GM23248 (cell line): ENCODE measurements at regions not wholly inside any gene's neighbourhood (a gene's known extent, or its start where the extent isn't known, plus 50 kb on each side); places are given as distances from the start of the nearest gene placed in this dataset.

Source experiments
- DNase-seq: peaks from one replicate; pipeline ENCODE4 v3.0.0-alpha.2; 2015
- H2AFZ ChIP-seq: fragments of 200-600 bp; sonication (generic); 2 replicates; pipeline ENCODE4 v1.6.1; 2016; ENCODE audit warnings: antibody characterized with exemption
- H3F3A ChIP-seq: fragments of 200-600 bp; sonication (generic); 2 replicates; pipeline ENCODE4 v1.6.1; 2016; ENCODE audit warnings: mild to moderate bottlenecking, antibody characterized with exemption, mixed run types; ENCODE audit not compliant: insufficient read depth
- H3K27ac ChIP-seq: fragments of 200-600 bp; sonication (generic); 2 replicates; pipeline ENCODE4 v1.5.1; 2016; ENCODE audit warnings: mild to moderate bottlenecking
- H3K27me3 ChIP-seq: fragments of 200-600 bp; sonication (generic); replicated peaks from 2 replicates; pipeline ENCODE4 v1.6.1; 2016; ENCODE audit warnings: mild to moderate bottlenecking; ENCODE audit not compliant: insufficient read depth
- H3K36me3 ChIP-seq: fragments of 200-600 bp; sonication (generic); 2 replicates; pipeline ENCODE4 v1.6.1; 2016; ENCODE audit warnings: low read depth, mild to moderate bottlenecking
- H3K4me1 ChIP-seq: fragments of 200-600 bp; sonication (generic); 2 replicates; pipeline ENCODE4 v1.6.1; 2016; ENCODE audit warnings: mild to moderate bottlenecking; ENCODE audit not compliant: insufficient read depth
- H3K4me2 ChIP-seq: fragments of 200-600 bp; sonication (generic); one replicate; pipeline ENCODE4 v1.6.1; 2016; ENCODE audit warnings: mild to moderate bottlenecking; ENCODE audit not compliant: unreplicated experiment
- H3K4me3 ChIP-seq: fragments of 200-600 bp; sonication (generic); 2 replicates; pipeline ENCODE4 v1.5.1; 2016; ENCODE audit warnings: mild to moderate bottlenecking
- H3K79me2 ChIP-seq: fragments of 200-600 bp; sonication (generic); 2 replicates; pipeline ENCODE4 v1.6.1; 2016; ENCODE audit warnings: mild to moderate bottlenecking; ENCODE audit not compliant: insufficient read depth
- H3K9ac ChIP-seq: fragments of 200-600 bp; sonication (generic); 2 replicates; pipeline ENCODE4 v1.6.1; 2016; ENCODE audit warnings: mild to moderate bottlenecking
- H3K9me2 ChIP-seq: fragments of 200-600 bp; sonication (generic); 2 replicates; pipeline ENCODE4 v1.6.1; 2016; ENCODE audit warnings: mixed run types, mild to moderate bottlenecking, moderate library complexity; ENCODE audit not compliant: insufficient read depth
- H3K9me3 ChIP-seq: fragments of 200-600 bp; sonication (generic); one replicate; pipeline ENCODE4 v1.6.1; 2017; ENCODE audit warnings: low read depth
- H4K20me1 ChIP-seq: fragments of 200-600 bp; sonication (generic); 2 replicates; pipeline ENCODE4 v1.6.0; 2016; ENCODE audit not compliant: insufficient read depth
- EZH2 ChIP-seq: fragments of 200-600 bp; sonication (generic); IDR thresholded peaks from 2 replicates; pipeline ENCODE4 v1.6.1; 2018; ENCODE audit warnings: antibody characterized with exemption, mild to moderate bottlenecking; ENCODE audit not compliant: insufficient read depth, poor library complexity, severe bottlenecking
- EZH2phosphoT487 ChIP-seq: fragments of 200-600 bp; sonication (generic); IDR thresholded peaks from 2 replicates; pipeline ENCODE4 v1.6.1; 2018; ENCODE audit warnings: antibody characterized with exemption, moderate library complexity, mild to moderate bottlenecking, low read depth; ENCODE audit not compliant: insufficient read depth
- WGBS, 2 experiments: methylation state at CpG; one replicate each; pipeline ENCODE4 v1.1.6; 2015 to 2017; ENCODE audit warnings: low lambda C conversion rate in 2 of 2, low coverage in 1 of 2; ENCODE audit errors: missing lambda C conversion rate in 2 of 2; 5-methylcytosine and 5-hydroxymethylcytosine counted together
- in situ Hi-C: fragments of 300-500 bp; cut with MboI; formaldehyde crosslinking; loops from 2 replicates; pipeline ENCODE4 v1.15.0; 2020

GRCh38 chr1:194730304-194730703 is 1543.9 kb upstream of the B3GALT2 start:
- in situ Hi-C loops, result no loop called here
- WGBS, 2 experiments, result 13 to 14% methylated on average over 3 of the region's 3 CpGs
- DNase-seq, result no peak
- Histone ChIP-seq H3K27me3 (no peaks in the 10 kb centered on the region), H2AFZ (no peak overlapping the region), H3K4me2 (no peak overlapping the region), H3K4me3 (no peak overlapping the region), H3K4me1 (no peaks in the 10 kb centered on the region), H3K36me3 (no peaks in the 10 kb centered on the region), H3F3A (no peaks in the 10 kb centered on the region), H3K9me2 (no peaks in the 10 kb centered on the region), H4K20me1 (no peaks in the 10 kb centered on the region), H3K9me3 (no peaks in the 10 kb centered on the region), H3K79me2 (no peaks in the 10 kb centered on the region), H3K27ac (no peak overlapping the region), H3K9ac (no peak overlapping the region)
- TF ChIP-seq EZH2 (no peak), EZH2phosphoT487 (no peak)

GRCh38 chr1:194723067-194723466 is 1536.7 kb upstream of the B3GALT2 start:
- H3K4me2 ChIP-seq, result no peak overlapping the region
- H3K9me2 ChIP-seq, result no peaks in the 10 kb centered on the region
- no peaks in the 10 kb centered on the region for H3K9me3 ChIP-seq
- no peak overlapping the region for H3K4me3 ChIP-seq
- peak; percentile 2 for DNase-seq
- no peak overlapping the region for H3K9ac ChIP-seq
- no peaks in the 10 kb centered on the region for H4K20me1 ChIP-seq
- no peaks in the 10 kb centered on the region for H3K36me3 ChIP-seq
- no peaks in the 10 kb centered on the region for H3K4me1 ChIP-seq
- no peaks in the 10 kb centered on the region for H3K79me2 ChIP-seq
- H3K27me3 ChIP-seq, result no peaks in the 10 kb centered on the region
- H2AFZ ChIP-seq, result no peak overlapping the region
- H3F3A ChIP-seq, result no peaks in the 10 kb centered on the region
- TF ChIP-seq EZH2phosphoT487, result no peak
- TF ChIP-seq EZH2, result no peak
- in situ Hi-C loops, result no loop called here
- H3K27ac ChIP-seq, result no peak overlapping the region

GRCh38 chr1:194717941-194718340 is 1531.5 kb upstream of the B3GALT2 start:
- no peak overlapping the region for H2AFZ ChIP-seq
- H4K20me1 ChIP-seq, result no peaks in the 10 kb centered on the region
- H3K27me3 ChIP-seq, result no peaks in the 10 kb centered on the region
- H3K4me3 ChIP-seq, result no peak overlapping the region
- no peaks in the 10 kb centered on the region for H3K4me1 ChIP-seq
- no peaks in the 10 kb centered on the region for H3K36me3 ChIP-seq
- no peaks in the 10 kb centered on the region for H3F3A ChIP-seq
- no peaks in the 10 kb centered on the region for H3K9me3 ChIP-seq
- no peak overlapping the region for H3K4me2 ChIP-seq
- TF ChIP-seq EZH2phosphoT487 (no peak), EZH2 (no peak)
- H3K9me2 ChIP-seq, result no peaks in the 10 kb centered on the region
- DNase-seq, result no peak
- no peaks in the 10 kb centered on the region for H3K79me2 ChIP-seq
- no peak overlapping the region for H3K27ac ChIP-seq
- in situ Hi-C loops, result no loop called here
- 2 to 20% methylated on average over 1 of the region's 1 CpG for WGBS, 2 experiments
- H3K9ac ChIP-seq, result no peak overlapping the region

- H3K9me2 ChIP-seq, result no peaks in the 10 kb centered on the region
- H3K27ac ChIP-seq, result no peak overlapping the region
- no peaks in the 10 kb centered on the region for H4K20me1 ChIP-seq
- H3K9ac ChIP-seq, result no peak overlapping the region
- no peak overlapping the region for H3K4me3 ChIP-seq
- no peaks in the 10 kb centered on the region for H3K27me3 ChIP-seq
- no peaks in the 10 kb centered on the region for H3K4me1 ChIP-seq
- H3F3A ChIP-seq, result no peaks in the 10 kb centered on the region
- in situ Hi-C loops, result no loop called here
- no peak overlapping the region for H2AFZ ChIP-seq
- H3K79me2 ChIP-seq, result no peaks in the 10 kb centered on the region
- WGBS, 2 experiments, result 16 to 29% methylated on average over 1 of the region's 1 CpG
- H3K36me3 ChIP-seq, result no peaks in the 10 kb centered on the region
- no peak for DNase-seq
- no peaks in the 10 kb centered on the region for H3K9me3 ChIP-seq
- H3K4me2 ChIP-seq, result no peak overlapping the region
- TF ChIP-seq EZH2phosphoT487, result no peak
Measured at GRCh38 chr1:194717334-194717733, 1530.9 kb upstream of the B3GALT2 start.

GRCh38 chr1:194710671-194711070 is 1524.3 kb upstream of the B3GALT2 start:
- Histone ChIP-seq H3K4me3 (no peak overlapping the region), H3K36me3 (no peaks in the 10 kb centered on the region), H3K4me1 (no peaks in the 10 kb centered on the region), H3F3A (no peaks in the 10 kb centered on the region), H3K9ac (no peak overlapping the region), H4K20me1 (no peaks in the 10 kb centered on the region), H2AFZ (no peak overlapping the region), H3K27ac (no peak overlapping the region), H3K79me2 (no peaks in the 10 kb centered on the region), H3K9me3 (no peaks in the 10 kb centered on the region), H3K4me2 (no peak overlapping the region), H3K9me2 (no peaks in the 10 kb centered on the region), H3K27me3 (no peaks in the 10 kb centered on the region)
- 34 to 39% methylated on average over 2 of the region's 2 CpGs for WGBS, 2 experiments
- in situ Hi-C loops, result no loop called here
- TF ChIP-seq EZH2 (no peak), EZH2phosphoT487 (no peak)
- no peak for DNase-seq
